ENCODE measurements at regions not wholly inside any gene's neighbourhood (a gene's known extent, or its start where the extent isn't known, plus 50 kb on each side); places are given as distances from the start of the nearest gene placed in this dataset.
"Not testable (repeated sequence)": the region's sequence is repeated elsewhere in the genome, so short reads cannot be mapped to it uniquely, and the experiment has no call there.

DNA sequence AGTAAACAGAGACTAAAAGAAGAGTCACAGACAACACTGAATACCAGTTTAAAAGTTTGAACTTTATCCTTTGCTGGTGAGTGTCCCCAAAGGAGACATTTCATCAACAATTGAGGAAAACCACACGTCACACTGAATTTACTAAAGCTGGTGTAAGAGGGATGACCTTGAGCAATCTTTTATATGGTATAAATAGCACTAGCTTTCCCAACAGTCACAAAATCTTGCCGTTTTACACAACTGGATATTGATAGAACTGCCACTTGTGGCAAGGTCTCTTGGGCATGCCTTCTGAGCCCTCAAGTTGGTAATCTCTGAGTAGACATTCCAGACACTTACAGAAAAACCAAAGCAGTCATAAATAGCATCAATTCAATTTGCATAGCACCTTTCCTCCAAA, 311.5 kb upstream of the TARS1 start:
- no peaks in the 10 kb centered on the region for H3K27me3 Mint-ChIP-seq (ENCODE audit: low read depth, unreplicated experiment)
- Histone ChIP-seq H3K4me1 (ENCODE audit: insufficient read depth, low read length) (no peaks in the 10 kb centered on the region), H3K9ac (ENCODE audit: low read length) (no peak overlapping the region), H2AFZ (ENCODE audit: low read depth, low read length) (no peak overlapping the region), H3K4me3 (ENCODE audit: insufficient read depth, low read depth, low read length) (no peak overlapping the region), H4K20me1 (ENCODE audit: insufficient read depth, low read length) (no peaks in the 10 kb centered on the region), H3K27me3 (ENCODE audit: insufficient read depth, low read length) (no peaks in the 10 kb centered on the region), H3K27ac (ENCODE audit: low read depth, low read length) (no peak overlapping the region), H3K36me3 (ENCODE audit: insufficient read depth, low read length) (no peaks in the 10 kb centered on the region), H3K4me2 (ENCODE audit: low read length) (no peak overlapping the region), H3K79me2 (ENCODE audit: insufficient read depth, low read length) (no peaks in the 10 kb centered on the region), H3K9me3 (ENCODE audit: insufficient read depth, low read depth, low read length) (no peaks in the 10 kb centered on the region)
- H3K4me3 Mint-ChIP-seq (ENCODE audit: unreplicated experiment): no peak overlapping the region
- no peak for DNase-seq (ENCODE audit: low read depth)
- TF ChIP-seq, protein P1, sequence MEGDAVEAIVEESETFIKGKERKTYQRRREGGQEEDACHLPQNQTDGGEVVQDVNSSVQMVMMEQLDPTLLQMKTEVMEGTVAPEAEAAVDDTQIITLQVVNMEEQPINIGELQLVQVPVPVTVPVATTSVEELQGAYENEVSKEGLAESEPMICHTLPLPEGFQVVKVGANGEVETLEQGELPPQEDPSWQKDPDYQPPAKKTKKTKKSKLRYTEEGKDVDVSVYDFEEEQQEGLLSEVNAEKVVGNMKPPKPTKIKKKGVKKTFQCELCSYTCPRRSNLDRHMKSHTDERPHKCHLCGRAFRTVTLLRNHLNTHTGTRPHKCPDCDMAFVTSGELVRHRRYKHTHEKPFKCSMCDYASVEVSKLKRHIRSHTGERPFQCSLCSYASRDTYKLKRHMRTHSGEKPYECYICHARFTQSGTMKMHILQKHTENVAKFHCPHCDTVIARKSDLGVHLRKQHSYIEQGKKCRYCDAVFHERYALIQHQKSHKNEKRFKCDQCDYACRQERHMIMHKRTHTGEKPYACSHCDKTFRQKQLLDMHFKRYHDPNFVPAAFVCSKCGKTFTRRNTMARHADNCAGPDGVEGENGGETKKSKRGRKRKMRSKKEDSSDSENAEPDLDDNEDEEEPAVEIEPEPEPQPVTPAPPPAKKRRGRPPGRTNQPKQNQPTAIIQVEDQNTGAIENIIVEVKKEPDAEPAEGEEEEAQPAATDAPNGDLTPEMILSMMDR (IDR thresholded peaks at IDR 0.05; ENCODE audit: insufficient read depth, low read depth, low read length): no peak
- TF ChIP-seq EZH2 (IDR thresholded peaks at IDR 0.05; ENCODE audit: insufficient read depth, low read length): no peak
- no peaks in the 10 kb centered on the region for H3K36me3 Mint-ChIP-seq (ENCODE audit: low read depth, unreplicated experiment)
- no peak overlapping the region for H3K27ac Mint-ChIP-seq (ENCODE audit: unreplicated experiment)
- H3K4me1 Mint-ChIP-seq (ENCODE audit: low read depth, unreplicated experiment): no peaks in the 10 kb centered on the region
- no peak for FAIRE-seq
- peaks cover 16% of the 10 kb centered on the region for H3K9me3 Mint-ChIP-seq (ENCODE audit: unreplicated experiment)

DNA sequence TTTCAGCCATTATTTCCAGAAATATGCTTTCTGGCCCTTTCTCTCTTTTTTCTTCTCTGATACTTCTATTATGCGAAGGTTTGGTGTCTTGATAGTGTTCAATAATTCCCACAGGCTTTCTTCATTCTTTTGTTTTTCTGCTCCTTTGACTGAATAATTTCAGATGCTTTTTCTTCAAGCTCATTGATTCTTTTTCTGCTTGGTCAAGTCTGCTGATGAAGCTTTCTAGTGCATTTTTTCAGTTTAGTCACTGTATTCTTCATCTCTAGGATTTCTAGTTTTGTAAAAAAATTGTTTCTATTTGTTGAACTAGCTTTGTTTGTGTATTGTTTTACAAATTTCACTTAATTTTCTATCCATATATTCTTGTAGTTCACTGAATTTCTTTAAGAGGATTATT, 304.0 kb upstream of the TARS1 start:
- Mint-ChIP-seq H3K4me1 (ENCODE audit: low read depth, unreplicated experiment) (no peaks in the 10 kb centered on the region), H3K9me3 (ENCODE audit: unreplicated experiment) (peaks cover 14% of the 10 kb centered on the region), H3K36me3 (ENCODE audit: low read depth, unreplicated experiment) (no peaks in the 10 kb centered on the region), H3K27me3 (ENCODE audit: low read depth, unreplicated experiment) (no peaks in the 10 kb centered on the region), H3K4me3 (ENCODE audit: unreplicated experiment) (no peak overlapping the region), H3K27ac (ENCODE audit: unreplicated experiment) (no peak overlapping the region)
- H3K36me3 ChIP-seq (ENCODE audit: insufficient read depth, low read length): no peaks in the 10 kb centered on the region
- no peaks in the 10 kb centered on the region for H3K27me3 ChIP-seq (ENCODE audit: insufficient read depth, low read length)
- no peak overlapping the region for H2AFZ ChIP-seq (ENCODE audit: low read depth, low read length)
- H3K4me3 ChIP-seq (ENCODE audit: insufficient read depth, low read depth, low read length): no peak overlapping the region
- H3K4me2 ChIP-seq (ENCODE audit: low read length): no peak overlapping the region
- no peak overlapping the region for H3K9ac ChIP-seq (ENCODE audit: low read length)
- TF ChIP-seq, protein P1 (IDR thresholded peaks at IDR 0.05; ENCODE audit: insufficient read depth, low read depth, low read length): no peak
- TF ChIP-seq EZH2 (IDR thresholded peaks at IDR 0.05; ENCODE audit: insufficient read depth, low read length): no peak
- FAIRE-seq (no peak), DNase-seq (ENCODE audit: low read depth) (no peak)
- no peaks in the 10 kb centered on the region for H3K4me1 ChIP-seq (ENCODE audit: insufficient read depth, low read length)
- no peak overlapping the region for H3K27ac ChIP-seq (ENCODE audit: low read depth, low read length)
- H4K20me1 ChIP-seq (ENCODE audit: insufficient read depth, low read length): no peaks in the 10 kb centered on the region
- peaks cover 4% of the 10 kb centered on the region for H3K9me3 ChIP-seq (ENCODE audit: insufficient read depth, low read depth, low read length)
- H3K79me2 ChIP-seq (ENCODE audit: insufficient read depth, low read length): no peaks in the 10 kb centered on the region

DNA sequence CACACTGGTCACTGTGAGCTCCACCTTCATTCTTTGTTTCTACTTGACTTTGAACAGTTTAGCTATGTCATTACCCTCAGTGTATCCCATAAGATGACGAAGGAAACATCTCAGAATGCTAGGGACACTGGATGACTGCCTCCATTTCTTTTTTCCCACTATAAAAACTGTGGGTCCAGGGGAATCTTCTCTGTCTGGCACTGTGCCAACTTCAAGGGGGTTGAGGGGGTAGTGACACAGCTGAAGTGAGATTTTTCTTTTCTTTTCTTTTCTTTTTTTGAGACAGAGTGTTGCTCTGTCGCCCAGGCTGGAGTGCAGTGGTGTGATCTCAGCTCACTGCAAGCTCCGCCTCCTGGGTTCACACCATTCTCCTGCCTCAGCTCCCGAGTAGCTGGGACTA, 302.6 kb upstream of the TARS1 start:
- not testable (repeated sequence) for H3K27me3 Mint-ChIP-seq (ENCODE audit: low read depth, unreplicated experiment); DNase-seq (ENCODE audit: low read depth); H3K9me3 Mint-ChIP-seq (ENCODE audit: unreplicated experiment); H3K27me3 ChIP-seq (ENCODE audit: insufficient read depth, low read length); H3K4me1 Mint-ChIP-seq (ENCODE audit: low read depth, unreplicated experiment); H2AFZ ChIP-seq (ENCODE audit: low read depth, low read length); H3K9me3 ChIP-seq (ENCODE audit: insufficient read depth, low read depth, low read length); H3K4me1 ChIP-seq (ENCODE audit: insufficient read depth, low read length); H3K79me2 ChIP-seq (ENCODE audit: insufficient read depth, low read length); H3K27ac ChIP-seq (ENCODE audit: low read depth, low read length); H4K20me1 ChIP-seq (ENCODE audit: insufficient read depth, low read length); H3K36me3 Mint-ChIP-seq (ENCODE audit: low read depth, unreplicated experiment); H3K4me2 ChIP-seq (ENCODE audit: low read length); H3K36me3 ChIP-seq (ENCODE audit: insufficient read depth, low read length); H3K9ac ChIP-seq (ENCODE audit: low read length); H3K4me3 Mint-ChIP-seq (ENCODE audit: unreplicated experiment); H3K27ac Mint-ChIP-seq (ENCODE audit: unreplicated experiment); H3K4me3 ChIP-seq (ENCODE audit: insufficient read depth, low read depth, low read length); FAIRE-seq
